ENCODE measurements at regions not wholly inside any gene's neighbourhood (a gene's known extent, or its start where the extent isn't known, plus 50 kb on each side); places are given as distances from the start of the nearest gene placed in this dataset.
"Not testable (repeated sequence)": the region's sequence is repeated elsewhere in the genome, so short reads cannot be mapped to it uniquely, and the experiment has no call there.

DNA sequence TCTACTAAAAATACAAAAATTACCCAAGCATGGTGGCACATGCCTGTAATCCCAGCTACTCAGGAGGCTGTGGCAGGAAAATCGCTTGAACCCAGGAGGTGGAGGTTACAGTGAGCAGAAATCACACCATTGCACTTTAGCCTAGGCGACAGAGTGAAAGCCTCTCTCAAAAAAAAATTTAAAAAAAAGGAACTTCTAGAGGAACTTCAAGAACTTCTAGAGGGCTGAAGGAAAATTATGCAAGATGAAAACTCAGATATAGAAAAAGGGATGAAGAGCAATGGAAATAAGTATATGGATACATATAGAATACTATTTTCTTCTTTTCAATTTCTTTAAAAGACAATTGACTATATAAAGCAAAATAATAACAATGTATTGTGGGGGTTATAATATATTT, 51.2 kb upstream of the PRR5 start:
- DNase-seq: no peak

DNA sequence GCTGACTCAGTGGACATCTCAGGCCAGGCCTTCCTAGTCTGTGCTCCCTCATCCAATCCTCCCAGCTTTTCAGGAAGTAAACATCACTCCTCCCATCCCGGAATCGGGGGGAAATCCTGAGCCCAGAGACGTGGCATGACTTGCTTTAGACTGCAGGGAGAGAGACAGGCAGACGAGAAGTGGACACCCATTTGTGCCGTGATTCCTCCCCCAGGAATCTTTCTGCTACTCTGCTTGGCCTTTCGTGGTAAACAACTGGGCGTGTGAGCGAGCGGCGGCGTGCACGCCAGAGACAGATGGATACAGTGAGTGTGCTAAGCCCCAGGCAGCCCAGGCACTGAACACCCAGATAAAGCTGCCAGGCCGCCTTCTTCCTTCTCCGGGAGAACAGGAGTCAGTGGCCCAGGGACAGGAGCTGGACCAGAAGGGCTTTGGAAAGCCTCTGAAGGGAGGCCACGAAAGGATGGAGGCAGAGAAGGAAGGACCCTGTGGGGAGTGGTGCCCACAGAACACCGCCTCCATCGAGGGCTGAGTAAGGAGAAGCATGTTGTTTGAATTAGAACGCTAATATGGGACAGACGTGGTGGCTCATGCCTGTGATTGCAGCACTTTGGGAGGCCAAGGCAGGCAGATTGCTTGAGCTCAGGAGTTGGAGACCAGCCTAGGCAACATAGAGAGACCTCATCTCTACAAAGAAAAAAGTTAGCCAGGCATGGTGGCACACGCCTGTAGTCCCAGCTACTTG, 53.0 kb upstream of the PRR5 start:
- DNase-seq: no peak

DNA sequence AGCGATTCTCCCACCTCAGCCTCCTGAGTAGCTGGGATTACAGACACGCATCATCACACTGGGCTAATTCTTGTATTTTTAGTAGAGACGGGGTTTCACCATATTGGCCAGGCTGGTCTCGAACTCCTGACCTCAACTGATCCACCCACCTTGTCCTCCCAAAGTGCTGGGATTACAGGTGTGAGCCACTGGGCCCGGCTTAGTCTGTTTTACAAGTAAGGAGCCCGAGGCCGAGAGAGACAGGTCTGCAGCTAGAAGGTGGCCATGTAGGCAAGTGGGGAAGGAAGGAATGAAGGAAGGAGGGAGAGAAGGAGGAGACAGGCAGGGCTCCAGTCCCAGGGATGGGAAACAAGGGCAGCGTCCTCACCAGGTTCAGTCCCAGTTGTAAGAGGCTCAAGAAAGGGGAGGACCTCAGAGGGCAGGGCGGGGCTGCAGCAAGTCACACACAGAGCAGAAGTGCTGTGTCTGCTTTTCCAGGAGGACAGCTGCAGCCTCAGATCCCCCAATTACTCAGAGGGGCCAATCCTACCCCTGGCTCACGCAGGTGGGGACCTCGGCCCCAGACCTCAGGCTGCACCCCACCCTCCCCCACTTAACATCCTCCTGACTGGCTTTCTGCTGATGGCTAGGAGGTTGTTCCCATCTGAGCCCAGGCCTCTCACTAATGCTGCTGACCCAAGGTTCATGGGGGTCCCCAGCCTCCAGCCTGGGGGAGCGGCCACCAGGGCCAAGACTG, 53.8 kb upstream of the PRR5 start:
- DNase-seq: no peak

DNA sequence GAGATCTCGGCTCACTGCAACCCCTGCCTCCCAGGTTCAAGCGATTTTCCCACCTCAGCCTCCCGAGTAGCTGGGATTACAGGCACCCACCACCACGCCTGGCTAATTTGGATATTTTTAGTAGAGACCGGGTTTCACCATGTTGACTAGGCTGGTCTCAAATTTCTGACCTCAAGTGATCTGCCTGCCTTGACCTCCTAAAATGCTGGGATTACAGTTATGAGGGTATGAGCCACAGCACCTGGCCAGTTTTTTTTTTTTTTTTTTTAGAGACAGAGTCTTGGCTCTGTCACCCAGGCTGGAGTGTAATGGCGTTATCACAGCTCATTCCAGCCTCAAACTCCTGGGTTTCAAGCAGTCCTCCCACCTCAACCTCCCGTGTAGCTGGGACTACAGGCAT, 54.9 kb upstream of the PRR5 start:
- DNase-seq: no peak

DNA sequence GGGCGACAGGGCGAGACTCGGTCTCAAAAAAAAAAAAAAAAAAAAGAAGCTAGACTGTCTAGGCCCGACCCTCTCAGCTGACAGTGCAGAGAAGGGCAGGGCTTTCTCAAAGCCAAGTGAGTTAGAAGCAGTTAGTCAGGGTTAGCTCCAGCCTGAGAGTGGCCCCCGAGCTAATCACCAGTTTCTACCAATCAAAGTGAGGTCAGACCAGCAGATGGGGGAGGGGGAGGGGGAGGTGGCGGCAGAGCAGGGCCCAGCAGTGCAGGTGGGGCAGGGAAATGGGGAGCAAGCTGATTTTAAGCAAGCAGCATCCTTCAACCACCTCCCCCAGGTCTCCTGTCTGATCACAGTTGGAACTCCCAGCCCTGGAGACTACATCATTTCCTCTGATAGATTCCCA, 55.3 kb upstream of the PRR5 start:
- DNase-seq: no peak

DNA sequence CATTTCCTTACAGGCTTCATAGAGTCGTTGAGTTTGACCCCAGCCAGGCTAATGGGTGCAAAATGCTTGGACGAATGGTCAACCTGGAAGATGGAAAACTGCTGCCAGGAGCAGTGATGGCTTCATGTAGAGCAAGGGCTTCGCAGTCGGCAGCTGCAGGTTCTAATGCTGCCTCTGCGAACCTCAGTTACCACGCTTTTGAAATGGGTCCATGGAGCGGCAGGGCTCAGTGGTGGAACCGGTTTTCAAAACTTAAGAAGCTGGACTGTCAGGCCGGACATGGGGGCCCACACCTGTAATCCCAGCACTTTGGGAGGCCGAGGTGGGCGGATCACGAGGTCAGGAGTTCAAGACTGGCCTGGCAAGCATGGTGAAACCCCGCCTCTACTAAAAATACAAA, 55.9 kb upstream of the PRR5 start:
- no peak for DNase-seq

- DNase-seq: no peak
Measured at GRCh38 chr22:44645531-44645930, 56.5 kb upstream of the PRR5 start.

DNA sequence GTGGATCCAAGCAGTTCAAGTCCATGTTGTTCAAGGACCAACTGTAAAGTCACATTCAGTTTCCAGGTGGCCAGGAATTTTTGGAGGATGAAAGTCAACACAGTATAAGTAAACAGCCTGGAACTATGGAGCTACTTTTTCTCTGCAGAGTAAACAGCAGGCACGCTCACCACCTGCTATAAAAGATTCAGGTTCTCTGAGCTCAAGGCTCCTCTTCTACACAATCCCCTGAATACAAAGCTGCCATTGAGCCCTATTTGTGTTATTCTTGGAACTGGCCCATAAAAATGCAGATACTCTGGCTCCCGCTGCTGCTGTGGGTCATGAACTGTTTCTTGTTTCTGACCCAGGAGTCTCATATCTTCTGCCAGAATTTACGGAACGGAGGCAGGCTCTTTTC, 56.9 kb upstream of the PRR5 start:
- no peak for DNase-seq

- DNase-seq: not testable (repeated sequence)
Measured at GRCh38 chr22:44643526-44644101, 58.4 kb upstream of the PRR5 start.

DNA sequence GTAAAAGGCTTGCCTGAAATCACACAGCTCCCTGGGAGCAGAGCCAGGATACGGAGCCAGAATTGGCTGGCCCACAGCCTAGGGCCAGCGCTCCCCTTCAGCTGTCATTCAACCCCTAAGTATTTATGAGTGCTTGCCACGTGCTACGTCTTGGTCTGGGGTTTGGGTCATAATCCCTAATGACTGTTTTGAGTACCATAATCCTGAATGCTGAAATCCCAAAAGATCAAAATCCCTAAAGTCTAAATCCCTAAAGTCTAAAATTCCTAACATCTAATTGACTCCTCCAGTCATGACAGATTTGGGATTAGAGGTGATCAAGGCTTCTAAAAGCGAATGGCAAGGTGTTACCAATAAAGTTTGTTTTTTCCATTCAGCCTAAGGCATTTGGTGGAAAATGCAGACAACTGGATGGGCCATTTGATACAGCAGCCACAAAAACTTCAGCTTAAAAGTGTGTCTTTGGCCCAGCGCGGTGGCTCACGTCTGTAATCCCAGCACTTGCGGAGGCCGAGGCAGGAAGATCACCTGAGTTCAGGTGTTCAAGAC, 59.8 kb upstream of the PRR5 start:
- no peak for DNase-seq

GRCh38 chr22:44640618-44641155, 61.3 kb upstream of the PRR5 start:
- no peak for DNase-seq

GRCh38 chr22:44639891-44640617, 62.0 kb upstream of the PRR5 start:
- DNase-seq: no peak

DNA sequence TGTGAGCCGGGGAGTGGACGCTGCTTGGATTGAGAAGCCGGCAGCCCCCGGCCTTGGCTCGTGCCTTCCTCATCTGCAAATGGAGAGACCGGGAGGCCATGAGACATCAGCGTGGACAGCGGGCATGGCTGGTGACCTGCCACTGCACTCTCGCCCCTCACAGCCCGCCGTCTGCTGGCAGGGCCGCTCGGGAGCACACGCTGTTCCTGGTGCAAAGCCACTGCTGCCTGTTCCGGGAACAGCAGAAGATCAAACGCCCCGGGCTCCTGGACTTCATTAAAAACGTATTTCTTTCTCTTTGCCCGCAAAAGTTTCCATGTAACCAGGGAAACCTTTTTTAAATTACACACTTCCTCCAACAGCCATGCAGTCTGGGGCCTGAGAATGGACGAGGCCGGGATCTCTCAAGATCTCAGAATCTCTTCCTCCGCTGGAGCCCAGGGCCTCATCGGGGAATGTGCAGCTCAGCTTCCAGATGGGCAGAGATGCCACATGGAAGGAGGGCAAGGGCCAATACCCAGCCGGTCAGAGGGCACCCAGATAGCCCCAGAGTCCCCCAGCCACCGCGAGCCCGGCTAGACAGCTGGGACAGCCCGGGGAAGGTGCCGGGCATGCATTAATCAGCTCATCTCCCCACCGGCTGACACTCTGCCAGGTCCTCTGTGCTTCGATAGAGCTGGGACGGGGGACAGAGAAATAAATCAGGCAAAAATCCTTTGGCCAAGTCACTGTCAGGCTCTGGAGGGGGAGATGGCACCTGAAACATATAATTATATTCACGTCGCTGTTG, 62.8 kb upstream of the PRR5 start:
- DNase-seq: no peak

- DNase-seq: not testable (repeated sequence)
Measured at GRCh38 chr22:44636502-44637206, 65.3 kb upstream of the PRR5 start.

- not testable (repeated sequence) for DNase-seq
Measured at GRCh38 chr22:44635567-44635966, 66.4 kb upstream of the PRR5 start.

- no peak for DNase-seq
Measured at GRCh38 chr22:44634426-44635321, 67.3 kb upstream of the PRR5 start.

DNA sequence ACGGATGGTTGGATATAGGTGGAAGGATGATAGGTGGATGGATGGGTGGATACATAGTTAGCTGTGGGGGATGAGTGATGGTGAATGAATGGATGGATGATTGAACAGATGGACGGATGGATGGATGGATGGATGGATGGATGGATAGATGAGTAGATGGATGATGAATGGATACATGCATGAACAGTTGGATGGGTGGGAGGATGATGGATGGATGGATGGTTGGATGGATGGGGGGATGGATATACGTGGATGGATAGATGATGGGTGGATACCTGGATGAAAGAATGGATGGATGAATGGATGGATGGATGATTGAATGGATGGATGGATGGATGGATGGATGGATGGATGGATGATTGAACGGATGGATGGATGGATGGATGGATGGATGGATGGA, 68.4 kb upstream of the PRR5 start:
- DNase-seq: no peak

- DNase-seq: no peak
Measured at GRCh38 chr22:44632541-44633396, 69.2 kb upstream of the PRR5 start.

GRCh38 chr22:44630826-44631225, 71.2 kb upstream of the PRR5 start:
- DNase-seq: no peak
